SK-N-SH (cell line): ENCODE measurements at regions not wholly inside any gene's neighbourhood (a gene's known extent, or its start where the extent isn't known, plus 50 kb on each side); places are given as distances from the start of the nearest gene placed in this dataset.

ENCODE experiments used
- EP300 ChIP-seq, 2 experiments: IDR thresholded peaks; 2 replicates each; pipeline versions ENCODE4 v1.4.0 to v1.6.1; 2012; ENCODE audit warnings: borderline replicate concordance in 1 of 2, low read depth in 1 of 2, low read length in 1 of 2
- FOXM1 ChIP-seq: IDR thresholded peaks from 2 replicates; pipeline ENCODE4 v1.4.0; 2012; ENCODE audit warnings: low read depth, mild to moderate bottlenecking
- MXI1 ChIP-seq: IDR thresholded peaks from 2 replicates; pipeline ENCODE4 v1.6.1; 2012; ENCODE audit warnings: mild to moderate bottlenecking, low read depth, low read length, improper control_type of control experiment
- POLR2AphosphoS5 ChIP-seq: IDR thresholded peaks from 2 replicates; pipeline ENCODE4 v1.6.1; 2012; ENCODE audit warnings: low read depth, low read length
- RCOR1 ChIP-seq: fragments of 150-350 bp; IDR thresholded peaks from 2 replicates; pipeline ENCODE4 v1.6.1; 2017; ENCODE audit warnings: antibody characterized with exemption, low read length
- SIN3A ChIP-seq: IDR thresholded peaks from 2 replicates; pipeline ENCODE4 v1.6.1; 2012; ENCODE audit warnings: low read depth, mild to moderate bottlenecking, low read length, moderate library complexity, borderline replicate concordance
- TEAD4 ChIP-seq: IDR thresholded peaks from 2 replicates; pipeline ENCODE4 v1.4.0; 2012; ENCODE audit warnings: mild to moderate bottlenecking, borderline replicate concordance; ENCODE audit not compliant: insufficient read depth
- TF ChIP-seq, protein P1 (sequence below): fragments of 200-600 bp; sonication (generic); IDR thresholded peaks from 2 replicates; pipeline ENCODE4 v1.6.1; 2017; ENCODE audit warnings: antibody characterized with exemption, mild to moderate bottlenecking, moderate library complexity
- TF ChIP-seq, protein P2 (sequence below): fragments of 150-350 bp; IDR thresholded peaks from 2 replicates; pipeline ENCODE4 v1.6.1; 2017; ENCODE audit warnings: antibody characterized with exemption, low read length, low read depth, borderline replicate concordance
- TF ChIP-seq, protein P3 (sequence below): IDR thresholded peaks from 2 replicates; pipeline ENCODE4 v1.4.0; 2012; ENCODE audit warnings: low read depth

DNA sequence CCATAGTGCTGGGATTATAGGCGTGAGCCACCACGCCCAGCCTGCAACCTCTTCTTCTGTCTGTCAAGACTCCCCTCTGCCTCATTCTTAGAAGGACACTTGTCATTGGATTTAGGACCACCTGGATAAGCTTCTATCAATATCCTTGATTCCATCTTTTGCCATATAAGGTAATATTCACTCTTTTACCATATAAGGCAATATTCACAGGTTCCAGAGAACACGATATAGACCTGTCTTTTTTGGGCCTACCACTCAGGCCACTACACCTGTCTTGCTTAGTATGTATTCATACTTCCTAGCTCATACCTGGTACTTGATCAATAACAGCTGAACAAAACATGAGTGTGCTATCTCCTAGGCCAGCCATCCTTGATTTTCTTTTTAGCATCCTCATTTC, 149.2 kb upstream of the TOX3 start:
- TF ChIP-seq MXI1 (no peak), POLR2AphosphoS5 (no peak), EP300 (IDR thresholded peaks at IDR 0.05; ENCODE audit: borderline replicate concordance in 1 of 2, low read depth in 1 of 2, low read length in 1 of 2) (no peak), SIN3A (no peak), FOXM1 (no peak), RCOR1 (no peak), TEAD4 (no peak)
- TF ChIP-seq, protein P1, sequence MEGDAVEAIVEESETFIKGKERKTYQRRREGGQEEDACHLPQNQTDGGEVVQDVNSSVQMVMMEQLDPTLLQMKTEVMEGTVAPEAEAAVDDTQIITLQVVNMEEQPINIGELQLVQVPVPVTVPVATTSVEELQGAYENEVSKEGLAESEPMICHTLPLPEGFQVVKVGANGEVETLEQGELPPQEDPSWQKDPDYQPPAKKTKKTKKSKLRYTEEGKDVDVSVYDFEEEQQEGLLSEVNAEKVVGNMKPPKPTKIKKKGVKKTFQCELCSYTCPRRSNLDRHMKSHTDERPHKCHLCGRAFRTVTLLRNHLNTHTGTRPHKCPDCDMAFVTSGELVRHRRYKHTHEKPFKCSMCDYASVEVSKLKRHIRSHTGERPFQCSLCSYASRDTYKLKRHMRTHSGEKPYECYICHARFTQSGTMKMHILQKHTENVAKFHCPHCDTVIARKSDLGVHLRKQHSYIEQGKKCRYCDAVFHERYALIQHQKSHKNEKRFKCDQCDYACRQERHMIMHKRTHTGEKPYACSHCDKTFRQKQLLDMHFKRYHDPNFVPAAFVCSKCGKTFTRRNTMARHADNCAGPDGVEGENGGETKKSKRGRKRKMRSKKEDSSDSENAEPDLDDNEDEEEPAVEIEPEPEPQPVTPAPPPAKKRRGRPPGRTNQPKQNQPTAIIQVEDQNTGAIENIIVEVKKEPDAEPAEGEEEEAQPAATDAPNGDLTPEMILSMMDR, result no peak
- TF ChIP-seq, protein P2, sequence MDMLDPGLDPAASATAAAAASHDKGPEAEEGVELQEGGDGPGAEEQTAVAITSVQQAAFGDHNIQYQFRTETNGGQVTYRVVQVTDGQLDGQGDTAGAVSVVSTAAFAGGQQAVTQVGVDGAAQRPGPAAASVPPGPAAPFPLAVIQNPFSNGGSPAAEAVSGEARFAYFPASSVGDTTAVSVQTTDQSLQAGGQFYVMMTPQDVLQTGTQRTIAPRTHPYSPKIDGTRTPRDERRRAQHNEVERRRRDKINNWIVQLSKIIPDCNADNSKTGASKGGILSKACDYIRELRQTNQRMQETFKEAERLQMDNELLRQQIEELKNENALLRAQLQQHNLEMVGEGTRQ, result no peak
- TF ChIP-seq, protein P3, sequence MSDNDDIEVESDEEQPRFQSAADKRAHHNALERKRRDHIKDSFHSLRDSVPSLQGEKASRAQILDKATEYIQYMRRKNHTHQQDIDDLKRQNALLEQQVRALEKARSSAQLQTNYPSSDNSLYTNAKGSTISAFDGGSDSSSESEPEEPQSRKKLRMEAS, result no peak
